Spleen (tissue), 11 donors: ENCODE measurements at regions not wholly inside any gene's neighbourhood (a gene's known extent, or its start where the extent isn't known, plus 50 kb on each side); places are given as distances from the start of the nearest gene placed in this dataset.
A peak's percentile ranks its signal among the peaks of the same experiment; 100 is the strongest.

Experiments
- DNase-seq: peaks from one replicate; pipeline ENCODE4 v3.0.0-alpha.2; 2020
- H3K27ac ChIP-seq, 8 donors: fragments of 200-600 bp; sonication (generic) in 7 of 8; 1 replicate in 4 of 8; 2 replicates in 4 of 8; pipeline versions ENCODE4 v1.5.0 to v1.8.0; 2016 to 2021; ENCODE audit warnings: inconsistent platforms in 4 of 8, mild to moderate bottlenecking in 4 of 8, moderate library complexity in 1 of 8
- H3K27me3 ChIP-seq, 7 donors: fragments of 200-600 bp; sonication (generic) in 6 of 7; replicated peaks in 1 of 7; 1 replicate in 4 of 7; 2 replicates in 3 of 7; pipeline versions ENCODE4 v1.5.0 to v1.8.0; 2016 to 2021; ENCODE audit warnings: inconsistent platforms in 3 of 7, mild to moderate bottlenecking in 1 of 7
- H3K36me3 ChIP-seq, 6 donors: fragments of 200-600 bp; sonication (generic) in 5 of 6; 1 replicate in 4 of 6; 2 replicates in 2 of 6; pipeline versions ENCODE4 v1.5.0 to v1.8.0; 2016 to 2021; ENCODE audit warnings: inconsistent platforms in 2 of 6
- H3K4me1 ChIP-seq, 6 donors: fragments of 200-600 bp; sonication (generic) in 5 of 6; 1 replicate in 3 of 6; 2 replicates in 3 of 6; pipeline versions ENCODE4 v1.5.0 to v1.8.0; 2016 to 2021; ENCODE audit warnings: inconsistent platforms in 3 of 6
- H3K4me3 ChIP-seq, 8 donors: fragments of 200-600 bp; sonication (generic) in 7 of 8; 1 replicate in 4 of 8; 2 replicates in 4 of 8; pipeline versions ENCODE4 v1.5.0 to v1.8.0; 2016 to 2021; ENCODE audit warnings: inconsistent platforms in 4 of 8, mild to moderate bottlenecking in 4 of 8, moderate library complexity in 2 of 8
- H3K9me3 ChIP-seq, 8 donors: fragments of 200-600 bp; sonication (generic) in 7 of 8; 1 replicate in 4 of 8; 2 replicates in 4 of 8; pipeline versions ENCODE4 v1.5.0 to v1.8.0; 2016 to 2021; ENCODE audit warnings: inconsistent platforms in 4 of 8
- CTCF ChIP-seq, 11 experiments: fragments of 200-600 bp in 7 of 11; fragments of 450-650 bp in 4 of 11; sonication (generic) in 4 of 11; IDR thresholded peaks in 8 of 11; conservative IDR thresholded peaks in 3 of 11; 1 replicate in 7 of 11; 2 replicates in 4 of 11; pipeline versions ENCODE4 v1.4.0 to v1.8.0; 2016 to 2021; ENCODE audit warnings: antibody characterized with exemption in 11 of 11, inconsistent platforms in 4 of 11, mild to moderate bottlenecking in 1 of 11
- POLR2A ChIP-seq, 3 donors: fragments of 450-650 bp; IDR thresholded peaks; one replicate each; pipeline ENCODE4 v1.5.1; 2017; ENCODE audit warnings: antibody characterized with exemption in 3 of 3, mild to moderate bottlenecking in 1 of 3
- POLR2AphosphoS5 ChIP-seq, 3 donors: sonication (generic); formaldehyde crosslinking; IDR thresholded peaks; one replicate each; pipeline ENCODE4 v1.5.1; 2017; ENCODE audit warnings: antibody characterized with exemption in 3 of 3
- WGBS, 5 donors: extraction: QIAGEN DNeasy Blood & Tissue Kit in 3 of 5; methylation state at CpG; one replicate each; pipeline versions ENCODE4 v1.1.5 to v1.1.7; 2013 to 2018; 5-methylcytosine and 5-hydroxymethylcytosine counted together
- intact Hi-C: fragments of 100-400 bp; cut with DNase I; formaldehyde crosslinking; loops from one replicate; pipeline ENCODE4 v1.15.0; 2023; ENCODE audit warnings: low total_unique reads
- donor health status: healthy with polysubstance abuse.
- donor health status: DM: no; HTN: no; CAD: no; lungs with moderate emphysema.
- donor health status: DM: no; HTN: no; CAD: no.
- donor health status: Bipolar disorder and iron deficiency.
- donor health status: healthy.
- donor health status: DM: no; HTN: no; CAD: no.
- donor health status: DM: yes; HTN: yes; CAD: no.

GRCh38 chr2:239596253-239596652 is 195.4 kb upstream of the HDAC4 start:
- no peak overlapping the region for H3K4me3 ChIP-seq
- WGBS, 5 donors: 85 to 93% (median 87%) methylated on average over 4 of the region's 4 CpGs
- DNase-seq: peak; percentile 23
- H3K27me3 ChIP-seq: no peaks in the 10 kb centered on the region
- peaks cover 0 to 4% (median 0%) of the 10 kb centered on the region in 8 donors for H3K9me3 ChIP-seq
- intact Hi-C loops: no loop called here
- H3K36me3 ChIP-seq: no peaks in the 10 kb centered on the region
- H3K27ac ChIP-seq: no peak overlapping the region
- H3K4me1 ChIP-seq: no peaks in the 10 kb centered on the region
- TF ChIP-seq POLR2A (IDR thresholded peaks at IDR 0.05) (no peak), CTCF (IDR thresholded peaks at IDR 0.05 in 8 of 11, conservative IDR thresholded peaks at IDR 0.05 in 3 of 11) (no peak), POLR2AphosphoS5 (IDR thresholded peaks at IDR 0.05) (no peak)

GRCh38 chr2:239595726-239596125 is 194.9 kb upstream of the HDAC4 start:
- peak; percentile 47 for DNase-seq
- intact Hi-C loops: no loop called here
- Histone ChIP-seq H3K36me3 (no peaks in the 10 kb centered on the region), H3K27ac (no peak overlapping the region), H3K4me1 (no peaks in the 10 kb centered on the region), H3K4me3 (no peak overlapping the region), H3K9me3 (peaks cover 0 to 4% (median 0%) of the 10 kb centered on the region in 8 donors), H3K27me3 (no peaks in the 10 kb centered on the region)
- WGBS, 5 donors: 83 to 93% (median 89%) methylated on average over 8 of the region's 8 CpGs
- TF ChIP-seq POLR2A (IDR thresholded peaks at IDR 0.05) (no peak), CTCF (IDR thresholded peaks at IDR 0.05 in 8 of 11, conservative IDR thresholded peaks at IDR 0.05 in 3 of 11) (no peak), POLR2AphosphoS5 (IDR thresholded peaks at IDR 0.05) (no peak)

GRCh38 chr2:239594772-239595608 is 194.2 kb upstream of the HDAC4 start:
- no peak for TF ChIP-seq POLR2AphosphoS5 (IDR thresholded peaks at IDR 0.05)
- no peak for TF ChIP-seq CTCF (IDR thresholded peaks at IDR 0.05 in 8 of 11, conservative IDR thresholded peaks at IDR 0.05 in 3 of 11)
- no peak for TF ChIP-seq POLR2A (IDR thresholded peaks at IDR 0.05)
- H3K27ac ChIP-seq: no peak overlapping the region
- 89 to 96% (median 95%) methylated on average over 20 of the region's 20 CpGs for WGBS, 5 donors
- H3K36me3 ChIP-seq: no peaks in the 10 kb centered on the region
- H3K9me3 ChIP-seq: peaks cover 0 to 4% (median 0%) of the 10 kb centered on the region in 8 donors
- no peak overlapping the region for H3K4me3 ChIP-seq
- DNase-seq: peak; percentile 60
- H3K27me3 ChIP-seq: no peaks in the 10 kb centered on the region
- intact Hi-C loops: no loop called here
- no peaks in the 10 kb centered on the region for H3K4me1 ChIP-seq

- 87 to 93% (median 90%) methylated on average over 13 to 17 of the region's 17 CpGs for WGBS, 5 donors
- Histone ChIP-seq H3K4me3 (no peak overlapping the region), H3K4me1 (peaks cover 0 to 3% (median 0%) of the 10 kb centered on the region in 6 donors), H3K27me3 (no peaks in the 10 kb centered on the region), H3K9me3 (peaks cover 0 to 4% (median 0%) of the 10 kb centered on the region in 8 donors), H3K36me3 (no peaks in the 10 kb centered on the region), H3K27ac (no peak overlapping the region)
- DNase-seq: peak; percentile 56
- TF ChIP-seq CTCF (IDR thresholded peaks at IDR 0.05 in 8 of 11, conservative IDR thresholded peaks at IDR 0.05 in 3 of 11): no peak
- no peak for TF ChIP-seq POLR2A (IDR thresholded peaks at IDR 0.05)
- TF ChIP-seq POLR2AphosphoS5 (IDR thresholded peaks at IDR 0.05): no peak
- intact Hi-C loops: no loop called here
Observed at GRCh38 chr2:239594019-239594771, 193.4 kb upstream of the HDAC4 start.
